ENCODE measurements at regions not wholly inside any gene's neighbourhood (a gene's known extent, or its start where the extent isn't known, plus 50 kb on each side); places are given as distances from the start of the nearest gene placed in this dataset.
"Not testable (repeated sequence)": the region's sequence is repeated elsewhere in the genome, so short reads cannot be mapped to it uniquely, and the experiment has no call there.

- DNase-seq: no peak
- Mint-ChIP-seq H3K9me3 (peaks cover 4% of the 10 kb centered on the region), H3K4me1 (no peaks in the 10 kb centered on the region), H3K27ac (no peak overlapping the region), H3K36me3 (ENCODE audit: low read depth) (peaks cover 68% of the 10 kb centered on the region), H3K4me3 (no peak overlapping the region), H3K27me3 (no peaks in the 10 kb centered on the region)
- no peak for ATAC-seq
These were observed 89.3 kb upstream of the ZNF746 start for GRCh38 chr7:149586646-149587645.

- Mint-ChIP-seq H3K27me3 (no peaks in the 10 kb centered on the region), H3K4me3 (no peak overlapping the region), H3K9me3 (peaks cover 12% of the 10 kb centered on the region), H3K27ac (no peak overlapping the region), H3K4me1 (peaks cover 5% of the 10 kb centered on the region), H3K36me3 (ENCODE audit: low read depth) (peaks cover 76% of the 10 kb centered on the region)
- no peak for DNase-seq
- ATAC-seq: no peak
These were observed 86.9 kb upstream of the ZNF746 start for GRCh38 chr7:149584530-149584929.

GRCh38 chr7:149584009-149584408 lies 86.4 kb upstream of the ZNF746 start:
- Mint-ChIP-seq H3K4me1 (peaks cover 5% of the 10 kb centered on the region), H3K36me3 (ENCODE audit: low read depth) (peaks cover 76% of the 10 kb centered on the region), H3K9me3 (peaks cover 12% of the 10 kb centered on the region), H3K27ac (no peak overlapping the region), H3K4me3 (no peak overlapping the region), H3K27me3 (no peaks in the 10 kb centered on the region)
- ATAC-seq: no peak
- no peak for DNase-seq

- peaks cover 76% of the 10 kb centered on the region for H3K36me3 Mint-ChIP-seq (ENCODE audit: low read depth)
- no peak overlapping the region for H3K4me3 Mint-ChIP-seq
- peaks cover 25% of the 10 kb centered on the region for H3K9me3 Mint-ChIP-seq
- no peak for ATAC-seq
- H3K27me3 Mint-ChIP-seq: no peaks in the 10 kb centered on the region
- DNase-seq: no peak
- H3K27ac Mint-ChIP-seq: no peak overlapping the region
- H3K4me1 Mint-ChIP-seq: peaks cover 5% of the 10 kb centered on the region
These were observed 82.7 kb upstream of the ZNF746 start for GRCh38 chr7:149580328-149580727.

- peaks cover 29% of the 10 kb centered on the region for H3K9me3 Mint-ChIP-seq
- H3K36me3 Mint-ChIP-seq (ENCODE audit: low read depth): peaks cover 73% of the 10 kb centered on the region
- H3K4me3 Mint-ChIP-seq, H3K27ac Mint-ChIP-seq, H3K27me3 Mint-ChIP-seq, ATAC-seq, DNase-seq, H3K4me1 Mint-ChIP-seq: not testable (repeated sequence)
These were observed 81.8 kb upstream of the ZNF746 start for GRCh38 chr7:149579365-149579764.

- ATAC-seq, H3K4me3 Mint-ChIP-seq, H3K4me1 Mint-ChIP-seq, H3K27me3 Mint-ChIP-seq, DNase-seq, H3K27ac Mint-ChIP-seq: not testable (repeated sequence)
- peaks cover 63% of the 10 kb centered on the region for H3K36me3 Mint-ChIP-seq (ENCODE audit: low read depth)
- H3K9me3 Mint-ChIP-seq: peaks cover 49% of the 10 kb centered on the region
These were observed 76.8 kb upstream of the ZNF746 start for GRCh38 chr7:149574428-149574827.

- DNase-seq (no peak), ATAC-seq (no peak)
- Mint-ChIP-seq H3K36me3 (ENCODE audit: low read depth) (peaks cover 63% of the 10 kb centered on the region), H3K4me1 (no peaks in the 10 kb centered on the region), H3K9me3 (peaks cover 51% of the 10 kb centered on the region), H3K27ac (no peak overlapping the region), H3K27me3 (no peaks in the 10 kb centered on the region), H3K4me3 (no peak overlapping the region)
These were observed 75.9 kb upstream of the ZNF746 start for GRCh38 chr7:149573519-149573918.

- H3K4me1 Mint-ChIP-seq, H3K27ac Mint-ChIP-seq, ATAC-seq, H3K27me3 Mint-ChIP-seq, H3K4me3 Mint-ChIP-seq, DNase-seq: not testable (repeated sequence)
- Mint-ChIP-seq H3K9me3 (peaks cover 50% of the 10 kb centered on the region), H3K36me3 (ENCODE audit: low read depth) (peaks cover 62% of the 10 kb centered on the region)
These were observed 75.3 kb upstream of the ZNF746 start for GRCh38 chr7:149572920-149573319.

GRCh38 chr7:149570784-149571183 lies 73.2 kb upstream of the ZNF746 start:
- H3K4me1 Mint-ChIP-seq: no peaks in the 10 kb centered on the region
- no peak for DNase-seq
- H3K4me3 Mint-ChIP-seq: no peak overlapping the region
- no peaks in the 10 kb centered on the region for H3K27me3 Mint-ChIP-seq
- ATAC-seq: no peak
- H3K27ac Mint-ChIP-seq: no peak overlapping the region
- H3K9me3 Mint-ChIP-seq: peaks cover 47% of the 10 kb centered on the region
- H3K36me3 Mint-ChIP-seq (ENCODE audit: low read depth): peaks cover 73% of the 10 kb centered on the region

GRCh38 chr7:149569726-149570422 lies 72.3 kb upstream of the ZNF746 start:
- no peak for ATAC-seq
- Mint-ChIP-seq H3K27me3 (no peaks in the 10 kb centered on the region), H3K36me3 (ENCODE audit: low read depth) (peaks cover 75% of the 10 kb centered on the region), H3K27ac (no peak overlapping the region), H3K4me3 (no peak overlapping the region), H3K9me3 (peaks cover 47% of the 10 kb centered on the region), H3K4me1 (no peaks in the 10 kb centered on the region)
- no peak for DNase-seq

GRCh38 chr7:149569025-149569725 lies 71.6 kb upstream of the ZNF746 start:
- Mint-ChIP-seq H3K27me3 (no peaks in the 10 kb centered on the region), H3K4me1 (no peaks in the 10 kb centered on the region), H3K36me3 (ENCODE audit: low read depth) (peaks cover 73% of the 10 kb centered on the region), H3K9me3 (peaks cover 41% of the 10 kb centered on the region), H3K4me3 (no peak overlapping the region), H3K27ac (no peak overlapping the region)
- no peak for ATAC-seq
- DNase-seq: no peak

GRCh38 chr7:149568218-149568617 lies 70.6 kb upstream of the ZNF746 start:
- peaks cover 33% of the 10 kb centered on the region for H3K9me3 Mint-ChIP-seq
- no peaks in the 10 kb centered on the region for H3K27me3 Mint-ChIP-seq
- no peak overlapping the region for H3K27ac Mint-ChIP-seq
- ATAC-seq (no peak), DNase-seq (no peak)
- no peak overlapping the region for H3K4me3 Mint-ChIP-seq
- peaks cover 70% of the 10 kb centered on the region for H3K36me3 Mint-ChIP-seq (ENCODE audit: low read depth)
- no peaks in the 10 kb centered on the region for H3K4me1 Mint-ChIP-seq

- Mint-ChIP-seq H3K4me3 (no peak overlapping the region), H3K4me1 (no peaks in the 10 kb centered on the region), H3K36me3 (ENCODE audit: low read depth) (peaks cover 54% of the 10 kb centered on the region), H3K27me3 (no peaks in the 10 kb centered on the region), H3K9me3 (peaks cover 21% of the 10 kb centered on the region), H3K27ac (no peak overlapping the region)
- ATAC-seq: no peak
- no peak for DNase-seq
These were observed 68.5 kb upstream of the ZNF746 start for GRCh38 chr7:149566103-149566502.

GRCh38 chr7:149565096-149565382 lies 67.4 kb upstream of the ZNF746 start:
- no peaks in the 10 kb centered on the region for H3K27me3 Mint-ChIP-seq
- H3K4me3 Mint-ChIP-seq: no peak overlapping the region
- H3K27ac Mint-ChIP-seq: no peak overlapping the region
- ATAC-seq (no peak), DNase-seq (no peak)
- H3K36me3 Mint-ChIP-seq (ENCODE audit: low read depth): peaks cover 51% of the 10 kb centered on the region
- peaks cover 17% of the 10 kb centered on the region for H3K9me3 Mint-ChIP-seq
- H3K4me1 Mint-ChIP-seq: no peaks in the 10 kb centered on the region
